HUES64 (cell line): ENCODE measurements at regions not wholly inside any gene's neighbourhood (a gene's known extent, or its start where the extent isn't known, plus 50 kb on each side); places are given as distances from the start of the nearest gene placed in this dataset.

Experiments
- H3K27ac ChIP-seq: 2 replicates; pipeline ENCODE4 v1.7.0; 2013; ENCODE audit warnings: low read depth, low read length, inconsistent platforms
- H3K27me3 ChIP-seq: 2 replicates; pipeline ENCODE4 v1.6.1; 2013; ENCODE audit warnings: mild to moderate bottlenecking, low read length; ENCODE audit not compliant: insufficient read depth
- H3K36me3 ChIP-seq: 2 replicates; pipeline ENCODE4 v1.6.1; 2013; ENCODE audit warnings: mild to moderate bottlenecking, low read length; ENCODE audit not compliant: insufficient read depth
- H3K4me1 ChIP-seq: 2 replicates; pipeline ENCODE4 v1.6.1; 2013; ENCODE audit warnings: mild to moderate bottlenecking, low read length, moderate library complexity; ENCODE audit not compliant: insufficient read depth
- H3K4me3 ChIP-seq: 2 replicates; pipeline ENCODE4 v1.5.1; 2013; ENCODE audit warnings: mild to moderate bottlenecking, low read length, moderate library complexity
- H3K9ac ChIP-seq: 2 replicates; pipeline ENCODE4 v1.6.1; 2013; ENCODE audit warnings: mild to moderate bottlenecking, low read depth, low read length
- H3K9me3 ChIP-seq: 2 replicates; pipeline ENCODE4 v1.6.1; 2013; ENCODE audit warnings: low read depth, low read length; ENCODE audit not compliant: insufficient read depth
- WGBS: fragments of 150-250, 120-280 bp; methylation state at CpG from one replicate; pipeline ENCODE4 v1.1.7; 2013; ENCODE audit warnings: missing lambda C conversion rate; 5-methylcytosine and 5-hydroxymethylcytosine counted together

DNA sequence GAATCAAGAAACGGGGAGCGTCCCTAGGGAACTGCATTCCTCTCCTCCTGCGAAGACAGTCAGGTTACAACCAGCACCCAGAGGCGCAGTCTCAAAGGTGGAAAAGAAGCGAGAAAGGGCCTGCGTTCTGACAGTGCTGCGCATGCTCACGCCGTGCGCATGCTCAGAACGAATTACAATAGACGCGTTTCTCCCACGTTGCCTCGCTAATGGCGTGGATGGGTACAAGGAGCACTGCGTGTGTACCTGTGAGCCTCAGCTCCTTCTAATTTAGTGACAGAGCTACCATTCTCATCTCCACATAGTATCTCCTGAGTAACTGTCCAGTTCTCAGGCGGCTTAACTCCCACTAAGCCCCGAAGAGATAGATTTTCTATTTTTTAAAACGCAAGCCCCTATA lies 448.8 kb downstream of the TXNL1 start:
- no peaks in the 10 kb centered on the region for H3K4me1 ChIP-seq
- no peak overlapping the region for H3K4me3 ChIP-seq
- H3K9me3 ChIP-seq = no peaks in the 10 kb centered on the region
- H3K27ac ChIP-seq = no peak overlapping the region
- no peaks in the 10 kb centered on the region for H3K36me3 ChIP-seq
- H3K9ac ChIP-seq = no peak overlapping the region
- WGBS = 94% methylated on average over 20 of the region's 20 CpGs
- H3K27me3 ChIP-seq = no peaks in the 10 kb centered on the region

DNA sequence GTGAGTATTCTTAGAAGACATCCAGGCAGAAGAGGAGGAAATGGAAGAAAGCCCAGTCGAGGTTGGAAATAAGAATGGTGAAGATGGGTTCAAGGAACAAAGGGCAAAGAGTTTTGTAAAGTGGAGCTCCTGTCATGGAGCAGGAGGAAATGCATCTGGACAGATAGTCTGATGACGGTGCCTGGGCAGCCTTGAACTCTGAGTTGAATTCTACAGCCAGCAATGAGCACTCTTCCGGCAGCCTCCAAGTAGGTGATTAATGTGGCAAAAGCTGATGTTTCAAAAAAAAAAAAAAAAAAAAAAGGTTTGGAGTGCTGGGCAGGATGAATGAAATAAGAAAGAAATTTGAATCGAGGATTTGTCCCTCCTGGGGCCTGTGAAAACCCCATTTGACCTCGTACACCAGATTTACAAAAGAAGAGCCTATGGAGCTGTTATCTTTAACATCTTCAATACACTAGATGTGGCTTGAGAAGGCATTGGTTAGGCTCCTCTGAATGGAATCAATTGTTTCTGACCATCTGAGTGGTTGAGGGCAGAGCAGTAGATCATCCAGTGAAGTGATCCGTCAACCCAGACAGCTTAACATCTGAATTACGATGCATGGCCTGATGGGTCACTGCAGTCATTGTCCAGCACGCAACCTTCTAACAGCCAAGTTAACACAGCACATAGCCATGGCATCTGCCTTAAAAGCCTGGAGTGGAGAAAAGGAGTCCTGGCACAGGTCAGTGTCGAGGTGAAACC lies 449.7 kb downstream of the TXNL1 start:
- no peaks in the 10 kb centered on the region for H3K9me3 ChIP-seq
- no peak overlapping the region for H3K4me3 ChIP-seq
- no peaks in the 10 kb centered on the region for H3K4me1 ChIP-seq
- no peaks in the 10 kb centered on the region for H3K36me3 ChIP-seq
- no peaks in the 10 kb centered on the region for H3K27me3 ChIP-seq
- H3K27ac ChIP-seq = no peak overlapping the region
- no peak overlapping the region for H3K9ac ChIP-seq
- WGBS = 91% methylated on average over 8 of the region's 9 CpGs

- H3K36me3 ChIP-seq = no peaks in the 10 kb centered on the region
- H3K4me3 ChIP-seq = no peak overlapping the region
- no peak overlapping the region for H3K27ac ChIP-seq
- H3K9ac ChIP-seq = no peak overlapping the region
- H3K4me1 ChIP-seq = no peaks in the 10 kb centered on the region
- WGBS = 93% methylated on average over 2 of the region's 2 CpGs
- H3K9me3 ChIP-seq = peaks cover 3% of the 10 kb centered on the region; the same call in 1 of the 2 replicates
- H3K27me3 ChIP-seq = no peaks in the 10 kb centered on the region
Measured at GRCh38 chr18:56186319-56186718, 452.1 kb downstream of the TXNL1 start.

GRCh38 chr18:56185126-56185525 lies 453.3 kb downstream of the TXNL1 start:
- WGBS = 96% methylated on average over 5 of the region's 5 CpGs
- no peaks in the 10 kb centered on the region for H3K36me3 ChIP-seq
- no peaks in the 10 kb centered on the region for H3K27me3 ChIP-seq
- H3K9ac ChIP-seq = no peak overlapping the region
- no peak overlapping the region for H3K27ac ChIP-seq
- no peaks in the 10 kb centered on the region for H3K4me1 ChIP-seq
- no peak overlapping the region for H3K4me3 ChIP-seq
- H3K9me3 ChIP-seq = peaks cover 3% of the 10 kb centered on the region; the same call in 1 of the 2 replicates

DNA sequence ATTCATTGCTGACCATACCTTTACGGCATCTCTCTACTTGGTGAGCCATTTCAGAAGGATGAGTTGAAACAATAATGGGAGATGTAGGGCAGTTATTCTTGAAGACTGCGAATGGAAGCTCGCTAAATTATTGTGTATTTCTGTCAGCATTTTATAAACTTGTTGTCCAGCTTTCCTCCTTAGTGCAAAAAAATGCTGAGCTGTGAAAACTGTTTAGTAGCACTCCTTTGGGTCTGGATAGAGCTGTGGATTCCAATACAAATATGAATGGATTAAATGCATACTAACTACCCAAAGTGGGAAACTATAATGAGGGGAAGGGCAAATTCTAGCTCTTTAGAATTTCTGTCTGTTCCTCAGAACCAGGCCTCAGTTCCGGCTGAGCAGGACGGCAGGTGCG lies 461.6 kb downstream of the TXNL1 start:
- H3K4me3 ChIP-seq = no peak overlapping the region
- H3K4me1 ChIP-seq = peaks cover 12% of the 10 kb centered on the region
- no peaks in the 10 kb centered on the region for H3K36me3 ChIP-seq
- no peak overlapping the region for H3K27ac ChIP-seq
- no peak overlapping the region for H3K9ac ChIP-seq
- H3K9me3 ChIP-seq = no peaks in the 10 kb centered on the region
- H3K27me3 ChIP-seq = no peaks in the 10 kb centered on the region
- 83% methylated on average over 6 of the region's 6 CpGs for WGBS

GRCh38 chr18:56175330-56176001 lies 462.9 kb downstream of the TXNL1 start:
- 94% methylated on average over 7 of the region's 7 CpGs for WGBS
- peaks cover 12% of the 10 kb centered on the region for H3K4me1 ChIP-seq
- no peak overlapping the region for H3K4me3 ChIP-seq
- H3K27ac ChIP-seq = no peak overlapping the region
- H3K9me3 ChIP-seq = no peaks in the 10 kb centered on the region
- no peaks in the 10 kb centered on the region for H3K27me3 ChIP-seq
- no peaks in the 10 kb centered on the region for H3K36me3 ChIP-seq
- H3K9ac ChIP-seq = no peak overlapping the region

DNA sequence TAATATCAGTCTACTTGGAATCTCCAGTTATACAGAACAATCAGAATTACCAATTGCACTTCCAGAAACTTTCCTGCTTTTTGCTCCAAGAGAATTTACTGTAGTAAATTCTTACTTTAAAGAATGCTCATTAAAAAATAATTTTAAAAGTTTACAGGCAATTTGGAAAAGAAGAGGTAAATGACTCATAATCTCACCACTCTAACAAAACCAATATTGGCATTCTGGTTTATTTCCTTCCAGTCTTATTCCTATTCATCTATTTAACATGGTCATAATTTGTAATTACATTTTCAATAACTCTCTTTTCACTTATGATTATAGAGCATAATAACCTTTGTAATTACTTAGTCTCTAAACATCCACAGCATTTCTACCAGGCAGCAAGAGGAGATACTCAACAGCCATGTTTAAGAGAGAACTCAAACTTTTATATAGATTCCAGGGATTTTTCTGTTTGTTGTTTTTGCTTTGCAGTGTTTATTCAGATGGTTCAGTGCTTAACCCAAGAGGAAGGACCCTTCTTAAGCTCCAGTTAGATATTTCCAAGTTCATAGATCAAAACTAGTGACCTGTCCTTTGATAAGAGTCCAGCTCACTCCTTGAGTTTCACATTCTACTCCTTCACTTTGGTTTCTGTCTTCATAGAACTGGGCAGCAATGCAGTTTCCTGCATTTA lies 464.7 kb downstream of the TXNL1 start:
- Histone ChIP-seq H3K9me3 (no peaks in the 10 kb centered on the region), H3K36me3 (no peaks in the 10 kb centered on the region), H3K27me3 (no peaks in the 10 kb centered on the region), H3K9ac (no peak overlapping the region), H3K4me1 (peaks cover 14% of the 10 kb centered on the region), H3K27ac (no peak overlapping the region), H3K4me3 (no peak overlapping the region)

- 82% methylated on average over 2 of the region's 2 CpGs for WGBS
- Histone ChIP-seq H3K36me3 (no peaks in the 10 kb centered on the region), H3K4me1 (peaks cover 26% of the 10 kb centered on the region), H3K9me3 (no peaks in the 10 kb centered on the region), H3K9ac (no peak overlapping the region), H3K4me3 (no peak overlapping the region), H3K27me3 (no peaks in the 10 kb centered on the region), H3K27ac (no peak overlapping the region; the same call in 1 of the 2 replicates)
Measured at GRCh38 chr18:56172527-56172926, 465.9 kb downstream of the TXNL1 start.

GRCh38 chr18:56171848-56172247 lies 466.5 kb downstream of the TXNL1 start:
- no peaks in the 10 kb centered on the region for H3K36me3 ChIP-seq
- 94% methylated on average over 2 of the region's 2 CpGs for WGBS
- peaks cover 30% of the 10 kb centered on the region for H3K4me1 ChIP-seq
- H3K9ac ChIP-seq = no peak overlapping the region
- no peaks in the 10 kb centered on the region for H3K27me3 ChIP-seq
- H3K4me3 ChIP-seq = no peak overlapping the region
- peak overlapping the region; percentile 5; the same call in 1 of the 2 replicates for H3K27ac ChIP-seq
- no peaks in the 10 kb centered on the region for H3K9me3 ChIP-seq

DNA sequence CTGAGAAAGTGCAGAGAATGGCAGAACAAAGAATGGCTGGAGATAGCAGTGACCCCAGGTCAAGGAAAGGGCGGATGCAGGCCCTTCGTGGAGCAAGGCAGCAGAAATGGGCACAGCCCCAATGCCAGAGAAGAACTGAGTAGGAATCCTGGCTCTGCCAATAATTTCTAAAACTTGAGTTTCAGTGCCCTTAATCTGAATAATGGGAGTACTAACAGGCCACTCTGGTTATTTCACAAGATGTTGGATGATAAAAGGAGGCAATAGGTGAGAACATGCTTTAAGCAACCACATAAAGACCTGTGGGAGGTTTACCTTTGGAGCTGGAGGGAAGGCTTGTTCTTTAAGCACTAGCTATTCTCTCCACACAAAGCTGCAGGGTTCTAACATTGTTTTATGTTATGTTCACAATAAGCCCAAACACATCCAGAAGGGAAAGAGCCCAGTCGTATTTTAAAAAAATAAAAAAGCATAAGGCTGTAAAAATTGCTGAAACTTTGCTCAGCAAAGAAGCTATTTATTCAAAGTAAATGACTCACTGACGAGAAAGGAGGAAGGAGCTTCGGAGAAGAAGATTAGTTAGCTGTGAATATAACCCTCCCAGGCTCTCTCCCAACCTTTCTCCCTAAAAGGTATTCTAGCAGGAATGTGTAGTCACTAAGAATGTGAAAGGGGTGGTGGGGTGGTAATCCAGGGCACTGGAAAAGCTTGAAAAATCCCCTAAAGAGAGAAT lies 470.2 kb downstream of the TXNL1 start:
- peak overlapping the region; percentile 16; the same call in 1 of the 2 replicates for H3K9ac ChIP-seq
- 30% methylated on average over 2 of the region's 5 CpGs for WGBS

GRCh38 chr18:56167366-56167765 lies 471.0 kb downstream of the TXNL1 start:
- no peaks in the 10 kb centered on the region for H3K9me3 ChIP-seq
- peak overlapping the region; percentile 16; the same call in 1 of the 2 replicates for H3K9ac ChIP-seq
- no peak overlapping the region for H3K4me3 ChIP-seq
- peaks cover 26% of the 10 kb centered on the region for H3K4me1 ChIP-seq
- no peaks in the 10 kb centered on the region for H3K36me3 ChIP-seq
- H3K27me3 ChIP-seq = no peaks in the 10 kb centered on the region
- no peak overlapping the region for H3K27ac ChIP-seq
- WGBS = 94% methylated on average over 3 of the region's 4 CpGs

More for the DNA sequence above, 470.2 kb downstream of the TXNL1 start:
- Histone ChIP-seq H3K4me1 (peaks cover 33% of the 10 kb centered on the region), H3K27me3 (no peaks in the 10 kb centered on the region), H3K27ac (peak overlapping the region; percentile 48), H3K4me3 (no peak overlapping the region), H3K9me3 (no peaks in the 10 kb centered on the region), H3K36me3 (no peaks in the 10 kb centered on the region)
